ENCODE measurements at regions not wholly inside any gene's neighbourhood (a gene's known extent, or its start where the extent isn't known, plus 50 kb on each side); places are given as distances from the start of the nearest gene placed in this dataset.
A peak's percentile ranks its signal among the peaks of the same experiment; 100 is the strongest.

DNA sequence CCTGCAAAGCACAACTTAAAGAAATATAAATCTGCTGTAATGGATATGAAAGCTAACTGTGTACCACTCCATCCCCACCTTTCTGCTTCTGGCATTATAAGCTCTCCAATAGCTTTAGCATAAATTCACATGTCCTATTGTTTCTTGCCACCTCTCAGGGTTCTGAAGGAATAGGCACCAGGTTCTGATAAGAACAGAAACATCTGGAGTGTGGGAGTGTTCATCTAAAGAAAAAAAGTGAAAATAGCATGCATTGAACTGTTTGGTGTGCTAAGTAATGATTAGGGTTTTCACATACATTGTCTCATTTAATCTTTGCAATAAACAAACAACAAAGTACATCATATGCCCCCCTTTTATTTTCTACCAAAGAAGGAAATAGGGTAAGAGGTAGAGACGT is 72.3 kb downstream of the FAM76B start:
- TF ChIP-seq, protein P1, sequence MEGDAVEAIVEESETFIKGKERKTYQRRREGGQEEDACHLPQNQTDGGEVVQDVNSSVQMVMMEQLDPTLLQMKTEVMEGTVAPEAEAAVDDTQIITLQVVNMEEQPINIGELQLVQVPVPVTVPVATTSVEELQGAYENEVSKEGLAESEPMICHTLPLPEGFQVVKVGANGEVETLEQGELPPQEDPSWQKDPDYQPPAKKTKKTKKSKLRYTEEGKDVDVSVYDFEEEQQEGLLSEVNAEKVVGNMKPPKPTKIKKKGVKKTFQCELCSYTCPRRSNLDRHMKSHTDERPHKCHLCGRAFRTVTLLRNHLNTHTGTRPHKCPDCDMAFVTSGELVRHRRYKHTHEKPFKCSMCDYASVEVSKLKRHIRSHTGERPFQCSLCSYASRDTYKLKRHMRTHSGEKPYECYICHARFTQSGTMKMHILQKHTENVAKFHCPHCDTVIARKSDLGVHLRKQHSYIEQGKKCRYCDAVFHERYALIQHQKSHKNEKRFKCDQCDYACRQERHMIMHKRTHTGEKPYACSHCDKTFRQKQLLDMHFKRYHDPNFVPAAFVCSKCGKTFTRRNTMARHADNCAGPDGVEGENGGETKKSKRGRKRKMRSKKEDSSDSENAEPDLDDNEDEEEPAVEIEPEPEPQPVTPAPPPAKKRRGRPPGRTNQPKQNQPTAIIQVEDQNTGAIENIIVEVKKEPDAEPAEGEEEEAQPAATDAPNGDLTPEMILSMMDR (conservative IDR thresholded peaks at IDR 0.05; ENCODE audit: low read length), result no peak

GRCh38 chr11:95716266-95716665 is 73.3 kb downstream of the FAM76B start:
- no peak overlapping the region for H3K4me3 ChIP-seq (ENCODE audit: low read length)
- TF ChIP-seq, protein P1 (conservative IDR thresholded peaks at IDR 0.05; ENCODE audit: low read length), result no peak
- DNase-seq (ENCODE audit: low read depth), result peak; percentile 27

More for the DNA sequence above, 72.3 kb downstream of the FAM76B start:
- DNase-seq (ENCODE audit: low read depth), result no peak
- no peak overlapping the region for H3K4me3 ChIP-seq (ENCODE audit: low read length)

DNA sequence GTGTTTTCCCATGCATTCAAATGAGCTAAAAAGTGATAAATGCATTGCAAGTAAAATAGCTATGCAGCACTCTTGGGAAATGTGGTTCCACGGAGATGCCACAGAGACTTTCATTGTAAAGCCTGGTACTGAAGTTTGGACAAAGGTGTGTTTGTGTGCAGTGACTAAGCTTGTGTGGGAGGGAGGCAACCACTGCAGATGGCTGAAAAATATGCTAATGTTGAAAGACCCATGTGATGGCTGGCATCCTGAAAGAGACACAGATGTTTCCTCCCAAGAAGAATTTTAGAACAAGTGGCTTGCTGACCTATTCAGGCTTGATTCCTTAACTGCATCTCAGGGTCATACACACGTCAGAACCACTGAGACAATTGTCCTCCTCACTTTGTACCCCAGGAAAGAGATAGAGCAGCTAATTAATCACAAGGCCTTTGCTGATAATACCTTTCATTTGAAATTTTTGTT is 73.8 kb downstream of the FAM76B start:
- no peak overlapping the region for H3K4me3 ChIP-seq (ENCODE audit: low read length)
- TF ChIP-seq, protein P1 (conservative IDR thresholded peaks at IDR 0.05; ENCODE audit: low read length), result no peak
- DNase-seq (ENCODE audit: low read depth), result peak; percentile 63

DNA sequence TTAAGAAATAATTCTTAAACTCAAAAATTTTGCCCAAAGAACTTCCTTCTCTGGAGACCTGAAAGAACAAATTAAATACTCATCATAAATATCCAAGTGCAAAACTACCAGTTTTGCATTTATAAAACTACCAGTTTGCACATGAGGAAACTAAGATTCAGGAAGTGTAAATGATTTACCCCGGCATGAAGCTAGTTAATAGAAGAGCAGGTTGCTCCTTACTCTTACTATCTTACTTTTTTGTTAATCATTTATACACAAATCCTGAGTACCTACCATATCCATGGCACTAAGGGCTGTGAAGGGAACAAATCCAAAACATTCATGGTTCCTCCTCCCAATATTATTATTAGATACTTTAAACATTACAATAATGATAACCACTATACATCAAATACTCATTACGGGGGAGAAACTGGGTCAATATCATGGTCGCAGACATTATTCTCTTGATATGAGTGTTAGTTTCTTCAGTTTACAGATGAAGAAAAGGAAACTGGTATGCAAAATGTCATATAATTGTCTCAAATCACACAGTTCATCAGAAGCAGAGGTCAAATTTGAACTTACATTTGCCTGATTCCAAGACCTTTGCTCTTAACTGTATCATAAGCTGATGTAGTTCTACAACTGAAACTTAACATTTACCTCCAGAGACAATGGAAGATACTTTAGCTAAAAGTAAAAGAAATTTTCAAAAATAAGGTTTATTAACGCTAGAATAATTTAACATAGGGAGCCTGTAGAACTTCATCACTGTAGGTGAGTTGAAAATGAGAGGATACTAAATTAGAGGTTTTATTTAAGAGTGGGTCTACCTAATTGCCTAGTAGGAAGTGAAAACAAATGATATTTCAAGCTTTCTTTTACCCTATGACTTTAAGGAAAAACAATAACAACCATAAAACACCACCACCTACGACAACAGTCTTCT is 74.5 kb downstream of the FAM76B start:
- no peak for DNase-seq (ENCODE audit: low read depth)
- no peak overlapping the region for H3K4me3 ChIP-seq (ENCODE audit: low read length)
- TF ChIP-seq, protein P1 (conservative IDR thresholded peaks at IDR 0.05; ENCODE audit: low read length), result no peak

GRCh38 chr11:95713428-95713827 is 76.2 kb downstream of the FAM76B start:
- H3K4me3 ChIP-seq (ENCODE audit: low read length), result no peak overlapping the region
- TF ChIP-seq, protein P1 (conservative IDR thresholded peaks at IDR 0.05; ENCODE audit: low read length), result no peak
- no peak for DNase-seq (ENCODE audit: low read depth)

DNA sequence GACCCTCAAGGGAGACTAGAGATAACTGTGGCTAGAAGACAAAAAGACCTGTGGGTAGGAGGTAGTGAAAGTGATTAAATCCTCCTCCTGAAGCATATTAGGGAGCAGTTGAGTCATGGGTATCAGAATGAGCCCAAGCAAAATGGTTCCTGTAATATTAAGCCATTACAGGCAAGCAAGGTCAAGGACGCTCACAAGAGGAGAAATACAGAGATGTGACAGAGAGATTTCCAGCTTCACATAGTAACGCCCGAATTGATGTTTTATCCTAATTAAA is 77.7 kb downstream of the FAM76B start:
- H3K4me3 ChIP-seq (ENCODE audit: low read length), result no peak overlapping the region
- DNase-seq (ENCODE audit: low read depth), result no peak
- TF ChIP-seq, protein P1 (conservative IDR thresholded peaks at IDR 0.05; ENCODE audit: low read length), result no peak
